ENCODE measurements at regions not wholly inside any gene's neighbourhood (a gene's known extent, or its start where the extent isn't known, plus 50 kb on each side); places are given as distances from the start of the nearest gene placed in this dataset.

DNA sequence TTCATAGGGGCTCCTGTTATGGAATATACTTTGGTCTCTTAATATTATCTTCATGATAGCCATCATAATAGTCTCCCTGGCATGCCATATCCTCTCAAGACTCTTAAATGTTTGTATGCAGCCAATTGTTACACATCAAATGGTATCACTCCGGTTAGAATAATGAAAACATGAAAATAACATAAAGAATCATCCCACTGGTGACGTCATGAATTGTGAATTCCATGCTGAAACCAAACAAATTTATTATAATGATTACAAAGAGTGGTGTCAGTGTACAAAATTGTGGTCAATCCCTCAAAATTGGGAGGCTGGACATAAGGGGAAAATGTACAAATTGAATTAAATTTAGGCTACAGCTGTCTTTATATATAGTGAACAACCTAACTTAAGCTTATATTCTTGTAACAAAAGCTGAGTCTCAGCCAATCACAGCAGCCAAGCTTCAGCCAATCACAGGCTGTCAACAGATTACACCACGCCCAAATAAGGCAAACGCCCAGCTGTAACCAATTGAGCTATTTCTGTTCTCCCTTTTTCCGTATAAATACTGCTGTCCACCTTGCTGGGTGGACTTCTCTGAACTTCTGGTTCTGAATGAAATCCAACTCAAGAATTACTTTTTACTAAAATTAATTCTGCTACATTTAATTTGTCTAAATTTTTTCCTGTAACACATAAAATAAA, 156.1 kb downstream of the CHD9NB start:
- TF ChIP-seq, protein P1, sequence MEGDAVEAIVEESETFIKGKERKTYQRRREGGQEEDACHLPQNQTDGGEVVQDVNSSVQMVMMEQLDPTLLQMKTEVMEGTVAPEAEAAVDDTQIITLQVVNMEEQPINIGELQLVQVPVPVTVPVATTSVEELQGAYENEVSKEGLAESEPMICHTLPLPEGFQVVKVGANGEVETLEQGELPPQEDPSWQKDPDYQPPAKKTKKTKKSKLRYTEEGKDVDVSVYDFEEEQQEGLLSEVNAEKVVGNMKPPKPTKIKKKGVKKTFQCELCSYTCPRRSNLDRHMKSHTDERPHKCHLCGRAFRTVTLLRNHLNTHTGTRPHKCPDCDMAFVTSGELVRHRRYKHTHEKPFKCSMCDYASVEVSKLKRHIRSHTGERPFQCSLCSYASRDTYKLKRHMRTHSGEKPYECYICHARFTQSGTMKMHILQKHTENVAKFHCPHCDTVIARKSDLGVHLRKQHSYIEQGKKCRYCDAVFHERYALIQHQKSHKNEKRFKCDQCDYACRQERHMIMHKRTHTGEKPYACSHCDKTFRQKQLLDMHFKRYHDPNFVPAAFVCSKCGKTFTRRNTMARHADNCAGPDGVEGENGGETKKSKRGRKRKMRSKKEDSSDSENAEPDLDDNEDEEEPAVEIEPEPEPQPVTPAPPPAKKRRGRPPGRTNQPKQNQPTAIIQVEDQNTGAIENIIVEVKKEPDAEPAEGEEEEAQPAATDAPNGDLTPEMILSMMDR (IDR thresholded peaks at IDR 0.05), result no peak
- TF ChIP-seq ZFX (IDR thresholded peaks at IDR 0.05; ENCODE audit: borderline replicate concordance), result no peak
- no peak overlapping the region for H3K27ac ChIP-seq

DNA sequence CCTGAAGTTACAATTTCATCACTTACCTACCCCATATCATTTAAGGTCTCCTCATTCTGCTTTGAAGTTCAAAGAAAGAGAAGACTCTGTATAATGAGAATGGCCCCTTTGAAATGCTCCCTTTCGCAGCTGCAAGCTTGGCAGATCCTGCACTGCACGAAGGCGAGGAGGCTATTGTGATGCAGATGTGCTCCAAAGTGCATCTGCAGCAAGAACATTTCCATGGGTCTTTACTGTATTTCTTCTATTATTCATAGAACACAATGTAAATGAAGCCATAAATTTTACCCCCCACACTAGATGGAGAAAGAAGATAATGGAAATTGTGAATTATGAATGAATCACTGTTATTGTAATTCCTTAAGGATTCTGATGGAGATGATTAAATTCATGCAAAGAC, 178.7 kb downstream of the CHD9NB start:
- no peak for TF ChIP-seq ZFX (IDR thresholded peaks at IDR 0.05; ENCODE audit: borderline replicate concordance)
- TF ChIP-seq, protein P1 (IDR thresholded peaks at IDR 0.05), result no peak
- no peak overlapping the region for H3K27ac ChIP-seq

- no peak for TF ChIP-seq ZFX (IDR thresholded peaks at IDR 0.05; ENCODE audit: borderline replicate concordance)
- TF ChIP-seq, protein P1 (IDR thresholded peaks at IDR 0.05), result no peak
These were observed 180.0 kb downstream of the CHD9NB start for GRCh38 chr16:52872731-52873130.

DNA sequence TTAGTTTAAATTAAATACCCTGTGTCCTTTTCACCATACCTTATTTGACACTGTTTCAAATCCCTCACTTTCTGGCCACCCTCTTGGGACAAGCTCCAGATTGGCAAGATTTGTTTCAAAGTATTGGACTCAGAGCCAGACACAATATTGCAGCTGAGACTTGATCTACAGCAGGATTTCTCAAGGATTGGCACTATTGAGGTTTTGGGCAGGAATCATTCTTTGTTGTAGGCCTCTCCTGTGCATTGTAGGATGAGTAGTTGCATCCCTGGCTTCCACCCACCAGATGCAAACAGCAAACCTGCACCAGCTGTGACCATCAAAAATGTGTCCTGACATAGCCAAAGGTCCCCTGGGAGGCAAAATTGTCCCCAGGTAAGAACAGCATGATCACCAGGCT, 181.2 kb downstream of the CHD9NB start:
- H3K27ac ChIP-seq, result no peak overlapping the region
- TF ChIP-seq ZFX (IDR thresholded peaks at IDR 0.05; ENCODE audit: borderline replicate concordance), result no peak
- TF ChIP-seq, protein P1 (IDR thresholded peaks at IDR 0.05), result no peak

More at GRCh38 chr16:52872731-52873130, 180.0 kb downstream of the CHD9NB start:
- H3K27ac ChIP-seq, result no peak overlapping the region

GRCh38 chr16:52869243-52869642, 183.5 kb downstream of the CHD9NB start:
- H3K27ac ChIP-seq, result no peak overlapping the region
- TF ChIP-seq, protein P1 (IDR thresholded peaks at IDR 0.05), result no peak
- TF ChIP-seq ZFX (IDR thresholded peaks at IDR 0.05; ENCODE audit: borderline replicate concordance), result no peak

GRCh38 chr16:52863000-52863399, 189.7 kb downstream of the CHD9NB start:
- TF ChIP-seq, protein P1 (IDR thresholded peaks at IDR 0.05), result no peak
- no peak for TF ChIP-seq ZFX (IDR thresholded peaks at IDR 0.05; ENCODE audit: borderline replicate concordance)

DNA sequence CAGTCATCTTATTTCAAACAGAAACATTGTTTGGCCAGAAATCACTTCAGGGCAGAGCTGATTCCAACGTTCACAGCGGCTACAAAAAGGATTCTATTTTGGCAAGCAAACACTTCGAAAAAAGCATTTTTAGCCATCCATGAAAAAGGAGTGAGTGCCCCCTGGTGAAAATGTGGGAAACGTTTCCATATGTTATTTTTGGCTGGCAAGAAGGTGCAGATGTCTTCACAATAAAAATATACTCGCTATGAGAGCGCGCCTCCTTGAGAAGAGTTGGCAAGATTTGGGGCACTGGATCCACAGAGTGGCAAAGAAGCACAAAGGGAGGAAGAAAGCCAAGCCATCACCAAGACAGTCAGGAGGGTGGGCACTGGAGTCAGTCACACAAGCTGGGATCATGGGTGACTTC, 191.1 kb downstream of the CHD9NB start:
- no peak for TF ChIP-seq ZFX (IDR thresholded peaks at IDR 0.05; ENCODE audit: borderline replicate concordance)
- TF ChIP-seq, protein P1 (IDR thresholded peaks at IDR 0.05), result peak; percentile 71
- peak overlapping the region; percentile 74 for H3K27ac ChIP-seq

More at GRCh38 chr16:52863000-52863399, 189.7 kb downstream of the CHD9NB start:
- H3K27ac ChIP-seq, result peak overlapping the region; percentile 74
